ENCODE measurements at regions not wholly inside any gene's neighbourhood (a gene's known extent, or its start where the extent isn't known, plus 50 kb on each side); places are given as distances from the start of the nearest gene placed in this dataset.

GRCh38 chr2:122750095-122750494 is 994.6 kb downstream of the TSN start:
- TF ChIP-seq CTCF (IDR thresholded peaks at IDR 0.05) (no peak), POLR2A (IDR thresholded peaks at IDR 0.05) (no peak)

Measured in Peyer's patch (tissue), 4 donors.